H1 (cell line): ENCODE measurements at regions not wholly inside any gene's neighbourhood (a gene's known extent, or its start where the extent isn't known, plus 50 kb on each side); places are given as distances from the start of the nearest gene placed in this dataset.
"Not testable (repeated sequence)": the region's sequence is repeated elsewhere in the genome, so short reads cannot be mapped to it uniquely, and the experiment has no call there.

ENCODE experiments used
- CEBPB ChIP-seq: IDR thresholded peaks from 2 replicates; pipeline ENCODE4 v1.6.1; 2012; ENCODE audit warnings: low read depth, low read length
- E2F6 ChIP-seq: IDR thresholded peaks from 2 replicates; pipeline ENCODE4 v1.6.1; 2012; ENCODE audit warnings: inconsistent platforms
- POLR2A ChIP-seq, 2 experiments: IDR thresholded peaks; 1 replicate in 1 of 2; 2 replicates in 1 of 2; pipeline ENCODE4 v1.6.1; 2011; ENCODE audit warnings: low read depth in 2 of 2, low read length in 2 of 2, mild to moderate bottlenecking in 2 of 2; ENCODE audit errors: control extremely low read depth in 1 of 2
- RAD21 ChIP-seq, 2 experiments: IDR thresholded peaks in 1 of 2; conservative IDR thresholded peaks in 1 of 2; 2 replicates each; pipeline ENCODE4 v1.6.1; 2011; ENCODE audit warnings: low read depth in 2 of 2, low read length in 2 of 2, improper control_type of control experiment in 1 of 2, inconsistent platforms in 1 of 2, mild to moderate bottlenecking in 1 of 2, moderate library complexity in 1 of 2
- ZNF274 ChIP-seq: IDR thresholded peaks from 2 replicates; pipeline ENCODE4 v1.7.0; 2012; ENCODE audit warnings: low read length, borderline replicate concordance; ENCODE audit errors: extremely low read depth
- TF ChIP-seq, protein P1 (sequence below): IDR thresholded peaks from 2 replicates; pipeline ENCODE4 v1.6.1; 2012; ENCODE audit warnings: inconsistent platforms

DNA sequence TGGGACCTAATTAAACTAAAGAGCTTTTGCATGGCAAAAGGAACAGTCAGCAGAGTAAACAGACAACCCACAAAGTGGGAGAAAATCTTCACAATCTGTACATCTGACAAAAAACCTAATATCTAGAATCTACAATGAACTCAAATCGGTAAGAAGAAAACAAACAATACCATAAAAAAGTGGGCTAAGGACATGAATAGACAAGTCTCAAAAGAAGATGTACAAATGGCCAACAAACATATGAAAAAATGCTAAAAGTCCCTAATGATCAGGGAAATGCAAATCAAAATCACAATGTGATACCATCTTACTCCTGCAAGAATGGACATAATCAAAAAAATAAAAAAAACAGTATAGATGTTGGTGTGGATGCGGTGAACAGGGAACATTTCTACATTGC is 286.7 kb downstream of the SOX4 start:
- TF ChIP-seq POLR2A (IDR thresholded peaks at IDR 0.05; ENCODE audit: control extremely low read depth in 1 of 2, low read depth in 2 of 2, low read length in 2 of 2); CEBPB; ZNF274; RAD21 (IDR thresholded peaks at IDR 0.05 in 1 of 2, conservative IDR thresholded peaks at IDR 0.05 in 1 of 2; ENCODE audit: low read depth in 2 of 2, low read length in 2 of 2); E2F6: not testable (repeated sequence)
- TF ChIP-seq, protein P1, sequence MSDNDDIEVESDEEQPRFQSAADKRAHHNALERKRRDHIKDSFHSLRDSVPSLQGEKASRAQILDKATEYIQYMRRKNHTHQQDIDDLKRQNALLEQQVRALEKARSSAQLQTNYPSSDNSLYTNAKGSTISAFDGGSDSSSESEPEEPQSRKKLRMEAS, result not testable (repeated sequence)
